Thyroid gland (tissue), 4 donors: ENCODE measurements at regions not wholly inside any gene's neighbourhood (a gene's known extent, or its start where the extent isn't known, plus 50 kb on each side); places are given as distances from the start of the nearest gene placed in this dataset.

Source experiments
- CTCF ChIP-seq, 6 experiments: fragments of 200-600 bp in 3 of 6; fragments of 450-650 bp in 3 of 6; sonication (generic) in 3 of 6; IDR thresholded peaks; one replicate each; pipeline ENCODE4 v1.5.1; 2016 to 2019; ENCODE audit warnings: antibody characterized with exemption in 6 of 6, mild to moderate bottlenecking in 2 of 6, inconsistent platforms in 1 of 6, moderate library complexity in 1 of 6
- POLR2A ChIP-seq, 2 donors: fragments of 450-650 bp; IDR thresholded peaks; one replicate each; pipeline ENCODE4 v1.6.1; 2017; ENCODE audit warnings: antibody characterized with exemption in 2 of 2, mild to moderate bottlenecking in 2 of 2, moderate library complexity in 1 of 2

- TF ChIP-seq POLR2A (IDR thresholded peaks at IDR 0.05) (no peak), CTCF (IDR thresholded peaks at IDR 0.05) (no peak)
Observed at GRCh38 chr10:6689036-6689435, 109.0 kb upstream of the PRKCQ start.
